HG03354 (cell line): ENCODE measurements at regions not wholly inside any gene's neighbourhood (a gene's known extent, or its start where the extent isn't known, plus 50 kb on each side); places are given as distances from the start of the nearest gene placed in this dataset.

Experiments
- ATAC-seq: cut with Tn5 transposase; IDR thresholded peaks from one replicate; pipeline ENCODE4 v1.9.1; 2021; ENCODE audit warnings: mild to moderate bottlenecking; ENCODE audit not compliant: unreplicated experiment, poor library complexity, severe bottlenecking

- ATAC-seq = no peak
These were observed 824.0 kb downstream of the DCDC2C start for GRCh38 chr2:4527416-4527815.

- no peak for ATAC-seq
These were observed 824.9 kb downstream of the DCDC2C start for GRCh38 chr2:4528246-4528645.

- no peak for ATAC-seq
These were observed 825.4 kb downstream of the DCDC2C start for GRCh38 chr2:4528773-4529172.

GRCh38 chr2:4529738-4530137 lies 826.4 kb downstream of the DCDC2C start:
- no peak for ATAC-seq

- ATAC-seq = no peak
These were observed 826.9 kb downstream of the DCDC2C start for GRCh38 chr2:4530231-4530630.

GRCh38 chr2:4533806-4534205 lies 830.4 kb downstream of the DCDC2C start:
- ATAC-seq = no peak

- no peak for ATAC-seq
These were observed 835.7 kb downstream of the DCDC2C start for GRCh38 chr2:4539121-4539520.

GRCh38 chr2:4549666-4550210 lies 846.4 kb downstream of the DCDC2C start:
- no peak for ATAC-seq

GRCh38 chr2:4551691-4552474 lies 848.5 kb downstream of the DCDC2C start:
- no peak for ATAC-seq

- ATAC-seq = no peak
These were observed 849.9 kb downstream of the DCDC2C start for GRCh38 chr2:4553241-4553640.

GRCh38 chr2:4556135-4556896 lies 852.9 kb downstream of the DCDC2C start:
- ATAC-seq = no peak

- no peak for ATAC-seq
These were observed 857.8 kb downstream of the DCDC2C start for GRCh38 chr2:4561196-4561595.

- no peak for ATAC-seq
These were observed 872.7 kb downstream of the DCDC2C start for GRCh38 chr2:4576075-4576474.

- no peak for ATAC-seq
These were observed 876.6 kb downstream of the DCDC2C start for GRCh38 chr2:4579977-4580376.

GRCh38 chr2:4585057-4585635 lies 881.8 kb downstream of the DCDC2C start:
- no peak for ATAC-seq

- no peak for ATAC-seq
These were observed 885.2 kb downstream of the DCDC2C start for GRCh38 chr2:4588606-4589005.

- no peak for ATAC-seq
These were observed 887.9 kb downstream of the DCDC2C start for GRCh38 chr2:4591261-4591660.

GRCh38 chr2:4597400-4597799 lies 894.0 kb downstream of the DCDC2C start:
- no peak for ATAC-seq

GRCh38 chr2:4604767-4605166 lies 901.4 kb downstream of the DCDC2C start:
- ATAC-seq = no peak

GRCh38 chr2:4618141-4618540 lies 914.8 kb downstream of the DCDC2C start:
- no peak for ATAC-seq
